ENCODE measurements at regions not wholly inside any gene's neighbourhood (a gene's known extent, or its start where the extent isn't known, plus 50 kb on each side); places are given as distances from the start of the nearest gene placed in this dataset.

GRCh38 chr11:19394525-19395016, 153.8 kb upstream of the E2F8 start:
- no peak for DNase-seq

GRCh38 chr11:19393941-19394340, 153.2 kb upstream of the E2F8 start:
- no peak for DNase-seq

GRCh38 chr11:19392847-19393518, 152.2 kb upstream of the E2F8 start:
- DNase-seq, result no peak

- no peak for DNase-seq
These were observed 151.6 kb upstream of the E2F8 start for GRCh38 chr11:19392321-19392720.

- no peak for DNase-seq
These were observed 150.9 kb upstream of the E2F8 start for GRCh38 chr11:19391652-19392051.

- DNase-seq, result no peak
These were observed 150.3 kb upstream of the E2F8 start for GRCh38 chr11:19391026-19391425.

GRCh38 chr11:19389787-19390303, 149.1 kb upstream of the E2F8 start:
- no peak for DNase-seq

GRCh38 chr11:19382131-19382611, 141.4 kb upstream of the E2F8 start:
- DNase-seq, result no peak

- DNase-seq, result peak in 1 of 2 donors; percentile 11
These were observed 139.6 kb upstream of the E2F8 start for GRCh38 chr11:19380375-19380774.

GRCh38 chr11:19379465-19379864, 138.7 kb upstream of the E2F8 start:
- no peak for DNase-seq

GRCh38 chr11:19378814-19379213, 138.1 kb upstream of the E2F8 start:
- no peak for DNase-seq

- DNase-seq, result no peak
These were observed 137.1 kb upstream of the E2F8 start for GRCh38 chr11:19377881-19378280.

- no peak for DNase-seq
These were observed 134.7 kb upstream of the E2F8 start for GRCh38 chr11:19375440-19375839.

- no peak for DNase-seq
These were observed 133.4 kb upstream of the E2F8 start for GRCh38 chr11:19374151-19374569.

GRCh38 chr11:19372381-19372780, 131.6 kb upstream of the E2F8 start:
- no peak for DNase-seq

GRCh38 chr11:19370100-19370861, 129.5 kb upstream of the E2F8 start:
- DNase-seq, result no peak

GRCh38 chr11:19368726-19369375, 128.1 kb upstream of the E2F8 start:
- DNase-seq, result no peak

GRCh38 chr11:19366992-19367709, 126.4 kb upstream of the E2F8 start:
- no peak for DNase-seq

GRCh38 chr11:19365743-19366410, 125.1 kb upstream of the E2F8 start:
- no peak for DNase-seq

- DNase-seq, result no peak
These were observed 118.7 kb upstream of the E2F8 start for GRCh38 chr11:19359221-19360000.

- DNase-seq, result no peak
These were observed 117.2 kb upstream of the E2F8 start for GRCh38 chr11:19357943-19358342.

All from inflammatory macrophage treated with lipopolysaccharide for 1 hour (primary cell).